ENCODE measurements at regions not wholly inside any gene's neighbourhood (a gene's known extent, or its start where the extent isn't known, plus 50 kb on each side); places are given as distances from the start of the nearest gene placed in this dataset.
"Not testable (repeated sequence)": the region's sequence is repeated elsewhere in the genome, so short reads cannot be mapped to it uniquely, and the experiment has no call there.

GRCh38 chrY:19051021-19051420 lies 277.5 kb upstream of the HSFY2 start:
- no peak for DNase-seq (ENCODE audit: low read depth)

DNA sequence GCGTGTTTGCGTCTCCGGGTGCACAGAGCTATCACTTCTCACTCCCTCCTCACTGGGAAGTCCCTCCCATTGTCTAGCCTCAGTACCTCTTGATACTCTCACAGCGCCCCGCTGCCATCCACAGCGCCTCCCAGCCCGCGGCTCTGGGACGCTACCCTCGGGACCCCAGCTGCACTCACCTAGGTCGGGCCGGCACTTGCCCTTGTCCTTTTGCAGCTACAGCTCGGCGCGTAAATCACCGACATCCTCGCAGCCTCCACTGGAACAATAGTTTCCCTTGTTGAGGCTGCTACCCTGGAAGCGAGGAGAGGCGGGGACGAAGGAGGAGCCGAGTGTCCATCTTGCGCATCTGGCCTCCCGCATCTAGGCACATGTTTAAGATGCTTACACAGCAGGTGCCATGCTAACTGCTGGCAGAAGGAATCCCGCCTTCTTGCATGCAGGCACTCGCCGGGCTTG lies 269.5 kb upstream of the HSFY2 start:
- no peak for DNase-seq (ENCODE audit: low read depth)

DNA sequence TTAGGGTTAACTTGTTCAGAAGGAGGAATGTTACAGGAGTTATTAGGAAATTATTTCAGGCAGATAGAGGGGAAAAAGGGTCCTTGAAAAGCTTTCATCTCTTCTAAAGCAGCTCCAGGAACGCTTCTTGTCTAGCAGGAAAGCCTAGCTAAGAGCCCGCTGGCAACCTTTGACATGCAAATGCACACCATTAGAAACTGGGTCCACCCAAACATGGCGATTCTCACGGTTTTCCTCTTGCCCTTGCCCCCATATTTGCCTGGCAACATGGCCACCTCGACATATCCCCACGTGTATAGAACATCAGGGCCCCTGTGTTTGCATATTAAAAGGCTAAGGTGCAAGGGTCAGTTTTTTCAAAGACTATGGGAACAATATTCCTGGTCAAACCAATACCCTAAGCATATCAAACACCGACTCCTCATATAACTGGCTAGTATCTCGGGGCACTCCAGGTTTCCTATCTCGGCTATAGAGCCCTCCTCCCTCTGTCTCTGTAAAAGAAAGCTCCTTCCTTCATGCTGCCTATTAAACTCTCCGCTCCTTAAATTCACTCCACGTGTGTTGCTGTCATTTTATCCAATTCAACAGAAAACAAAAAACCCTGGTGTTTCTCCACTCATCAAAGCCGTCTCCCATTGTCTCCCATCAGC lies 268.9 kb upstream of the HSFY2 start:
- DNase-seq (ENCODE audit: low read depth) = no peak

- no peak for DNase-seq (ENCODE audit: low read depth)
Measured at GRCh38 chrY:19026631-19027030, 253.1 kb upstream of the HSFY2 start.

GRCh38 chrY:19023934-19024333 lies 250.4 kb upstream of the HSFY2 start:
- DNase-seq (ENCODE audit: low read depth) = no peak

GRCh38 chrY:19020193-19020592 lies 246.7 kb upstream of the HSFY2 start:
- DNase-seq (ENCODE audit: low read depth) = no peak

GRCh38 chrY:19016990-19017389 lies 243.5 kb upstream of the HSFY2 start:
- no peak for DNase-seq (ENCODE audit: low read depth)

- DNase-seq (ENCODE audit: low read depth) = no peak
Measured at GRCh38 chrY:19015854-19016253, 242.3 kb upstream of the HSFY2 start.

DNA sequence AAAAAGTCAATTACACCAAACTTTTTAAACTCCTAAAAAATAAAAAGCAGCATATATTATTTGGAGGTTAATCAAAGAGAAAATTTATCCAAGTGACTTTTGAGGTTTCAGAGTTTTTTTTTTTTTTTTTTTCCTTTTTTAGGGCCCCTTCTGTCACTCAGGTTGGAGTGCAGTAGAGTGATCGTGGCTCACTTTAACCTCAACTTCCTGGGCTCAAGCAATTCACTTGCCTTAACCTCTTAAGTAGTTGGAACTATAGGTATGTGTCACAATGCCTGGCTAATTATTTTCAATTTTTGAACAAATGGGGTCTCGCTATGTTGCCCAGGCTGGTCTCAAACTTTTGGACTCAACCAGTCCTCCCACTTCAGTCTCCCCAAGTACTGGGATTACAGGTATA lies 241.7 kb upstream of the HSFY2 start:
- no peak for DNase-seq (ENCODE audit: low read depth)

DNA sequence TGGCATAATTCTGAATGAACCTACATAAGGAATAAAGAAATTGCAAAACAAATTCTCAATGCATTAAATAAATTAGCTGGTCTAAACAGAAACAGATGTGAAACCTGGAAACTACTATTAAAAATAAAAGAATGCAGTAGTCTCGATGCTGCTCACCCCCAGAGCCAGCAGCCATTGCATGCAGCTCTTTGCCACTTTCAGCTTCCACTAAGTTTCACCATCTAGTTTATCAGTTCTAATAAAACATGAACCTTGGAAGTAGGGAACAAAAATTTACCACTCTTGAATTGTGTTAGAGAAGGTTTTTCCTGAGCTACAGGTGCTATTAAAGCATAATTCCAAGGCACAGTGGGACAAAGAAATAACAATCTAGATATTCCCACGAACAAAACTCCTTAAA lies 239.4 kb upstream of the HSFY2 start:
- DNase-seq (ENCODE audit: low read depth) = no peak

- DNase-seq (ENCODE audit: low read depth) = no peak
Measured at GRCh38 chrY:19011605-19012090, 238.1 kb upstream of the HSFY2 start.

- no peak for DNase-seq (ENCODE audit: low read depth)
Measured at GRCh38 chrY:19006234-19006633, 232.7 kb upstream of the HSFY2 start.

GRCh38 chrY:19005579-19005978 lies 232.0 kb upstream of the HSFY2 start:
- no peak for DNase-seq (ENCODE audit: low read depth)

- no peak for DNase-seq (ENCODE audit: low read depth)
Measured at GRCh38 chrY:18997635-18998240, 224.2 kb upstream of the HSFY2 start.

- no peak for DNase-seq (ENCODE audit: low read depth)
Measured at GRCh38 chrY:18993480-18993879, 219.9 kb upstream of the HSFY2 start.

DNA sequence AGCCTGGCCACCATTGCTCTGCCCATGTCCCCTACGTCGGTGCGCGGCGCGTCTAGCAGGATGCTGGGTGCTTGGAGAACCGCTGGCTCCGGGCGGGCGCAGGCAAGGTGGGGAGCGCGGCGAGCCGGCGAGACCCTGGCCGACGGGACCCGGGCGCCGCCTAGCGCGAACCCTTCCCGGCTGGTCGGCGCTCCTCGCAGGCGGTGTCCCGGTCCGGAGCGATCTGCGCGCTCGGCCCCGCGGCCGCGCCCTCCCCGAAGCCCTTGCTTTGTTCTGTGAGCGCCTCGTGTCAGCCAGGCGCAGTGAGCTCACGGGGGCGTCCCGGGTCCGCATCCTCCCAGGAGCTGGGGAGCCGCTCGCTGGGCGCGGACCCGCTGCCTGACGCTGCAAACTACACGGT lies 219.1 kb upstream of the HSFY2 start:
- not testable (repeated sequence) for DNase-seq (ENCODE audit: low read depth)

GRCh38 chrY:18989356-18989755 lies 215.8 kb upstream of the HSFY2 start:
- DNase-seq (ENCODE audit: low read depth) = no peak

- no peak for DNase-seq (ENCODE audit: low read depth)
Measured at GRCh38 chrY:18966001-18966400, 192.5 kb upstream of the HSFY2 start.

- DNase-seq (ENCODE audit: low read depth) = no peak
Measured at GRCh38 chrY:18958846-18959245, 185.3 kb upstream of the HSFY2 start.

GRCh38 chrY:18951657-18952435 lies 178.3 kb upstream of the HSFY2 start:
- DNase-seq (ENCODE audit: low read depth) = no peak

GRCh38 chrY:18951019-18951418 lies 177.5 kb upstream of the HSFY2 start:
- no peak for DNase-seq (ENCODE audit: low read depth)

GRCh38 chrY:18936831-18937230 lies 163.3 kb upstream of the HSFY2 start:
- no peak for DNase-seq (ENCODE audit: low read depth)

DNA sequence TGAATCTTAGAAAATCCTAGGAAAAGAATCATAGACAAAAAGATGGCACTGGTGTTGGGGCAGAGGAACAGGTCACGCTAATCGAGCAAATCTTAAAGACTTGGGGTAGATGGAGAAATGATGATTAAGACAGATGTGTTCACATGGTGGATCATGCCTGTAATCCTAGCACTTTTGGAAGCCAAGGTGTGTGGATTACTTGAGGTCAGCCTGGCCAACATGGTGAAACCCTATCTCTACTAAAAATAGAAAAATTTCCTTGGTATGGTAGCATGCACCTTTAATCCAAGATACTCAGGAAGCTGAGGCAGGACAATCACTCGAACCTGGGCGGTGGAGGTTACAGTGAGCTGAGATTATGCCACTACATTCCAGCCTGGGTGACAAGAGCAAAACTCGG lies 145.7 kb upstream of the HSFY2 start:
- no peak for DNase-seq (ENCODE audit: low read depth)
